ENCODE measurements at regions not wholly inside any gene's neighbourhood (a gene's known extent, or its start where the extent isn't known, plus 50 kb on each side); places are given as distances from the start of the nearest gene placed in this dataset.
"Not testable (repeated sequence)": the region's sequence is repeated elsewhere in the genome, so short reads cannot be mapped to it uniquely, and the experiment has no call there.

- H3K27me3 Mint-ChIP-seq (ENCODE audit: low read depth) = no peaks in the 10 kb centered on the region
- peaks cover 14% of the 10 kb centered on the region for H3K4me1 Mint-ChIP-seq
- H3K9me3 Mint-ChIP-seq = no peaks in the 10 kb centered on the region
- H3K36me3 Mint-ChIP-seq (ENCODE audit: low read depth) = no peaks in the 10 kb centered on the region
- TF ChIP-seq CTCF (IDR thresholded peaks at IDR 0.05; ENCODE audit: unreplicated experiment in 3 of 3) = no peak
- no peak overlapping the region for H3K4me3 Mint-ChIP-seq
- H3K27ac Mint-ChIP-seq = no peak overlapping the region
Observed at GRCh38 chr13:73661066-73661465, 473.1 kb downstream of the KLF12 start.

- H3K36me3 Mint-ChIP-seq (ENCODE audit: low read depth) = no peaks in the 10 kb centered on the region
- H3K9me3 Mint-ChIP-seq = no peaks in the 10 kb centered on the region
- H3K4me1 Mint-ChIP-seq = peaks cover 3% of the 10 kb centered on the region
- no peak for TF ChIP-seq CTCF (IDR thresholded peaks at IDR 0.05; ENCODE audit: unreplicated experiment in 3 of 3)
- H3K4me3 Mint-ChIP-seq = no peak overlapping the region
- H3K27me3 Mint-ChIP-seq (ENCODE audit: low read depth) = no peaks in the 10 kb centered on the region
- no peak overlapping the region for H3K27ac Mint-ChIP-seq
Observed at GRCh38 chr13:73658639-73659038, 475.6 kb downstream of the KLF12 start.

GRCh38 chr13:73657821-73658540 lies 476.2 kb downstream of the KLF12 start:
- Mint-ChIP-seq H3K4me1 (peaks cover 3% of the 10 kb centered on the region), H3K36me3 (ENCODE audit: low read depth) (no peaks in the 10 kb centered on the region), H3K27ac (no peak overlapping the region), H3K4me3 (no peak overlapping the region), H3K9me3 (no peaks in the 10 kb centered on the region), H3K27me3 (ENCODE audit: low read depth) (no peaks in the 10 kb centered on the region)
- no peak for TF ChIP-seq CTCF (IDR thresholded peaks at IDR 0.05; ENCODE audit: unreplicated experiment in 3 of 3)

GRCh38 chr13:73656863-73657262 lies 477.3 kb downstream of the KLF12 start:
- Mint-ChIP-seq H3K9me3 (no peaks in the 10 kb centered on the region), H3K36me3 (ENCODE audit: low read depth) (no peaks in the 10 kb centered on the region), H3K27ac (no peak overlapping the region), H3K27me3 (ENCODE audit: low read depth) (no peaks in the 10 kb centered on the region), H3K4me1 (peaks cover 3% of the 10 kb centered on the region), H3K4me3 (no peak overlapping the region)
- no peak for TF ChIP-seq CTCF (IDR thresholded peaks at IDR 0.05; ENCODE audit: unreplicated experiment in 3 of 3)

- no peak overlapping the region for H3K27ac Mint-ChIP-seq
- H3K4me1 Mint-ChIP-seq = peaks cover 3% of the 10 kb centered on the region
- no peak overlapping the region for H3K4me3 Mint-ChIP-seq
- no peaks in the 10 kb centered on the region for H3K36me3 Mint-ChIP-seq (ENCODE audit: low read depth)
- H3K9me3 Mint-ChIP-seq = peaks cover 6% of the 10 kb centered on the region
- no peaks in the 10 kb centered on the region for H3K27me3 Mint-ChIP-seq (ENCODE audit: low read depth)
- TF ChIP-seq CTCF (IDR thresholded peaks at IDR 0.05; ENCODE audit: unreplicated experiment in 3 of 3) = no peak
Observed at GRCh38 chr13:73653688-73654087, 480.5 kb downstream of the KLF12 start.

- peaks cover 13% of the 10 kb centered on the region for H3K9me3 Mint-ChIP-seq
- TF ChIP-seq CTCF (IDR thresholded peaks at IDR 0.05; ENCODE audit: unreplicated experiment in 3 of 3) = no peak
- no peaks in the 10 kb centered on the region for H3K4me1 Mint-ChIP-seq
- H3K27me3 Mint-ChIP-seq (ENCODE audit: low read depth) = no peaks in the 10 kb centered on the region
- no peak overlapping the region for H3K4me3 Mint-ChIP-seq
- H3K36me3 Mint-ChIP-seq (ENCODE audit: low read depth) = no peaks in the 10 kb centered on the region
- H3K27ac Mint-ChIP-seq = no peak overlapping the region
Observed at GRCh38 chr13:73647417-73647816, 486.8 kb downstream of the KLF12 start.

- H3K4me1 Mint-ChIP-seq = peaks cover 14% of the 10 kb centered on the region
Observed at GRCh38 chr13:73640476-73641179, 493.6 kb downstream of the KLF12 start.

More at GRCh38 chr13:73640476-73641179, 493.6 kb downstream of the KLF12 start:
- H3K36me3 Mint-ChIP-seq (ENCODE audit: low read depth); H3K27me3 Mint-ChIP-seq (ENCODE audit: low read depth); H3K4me3 Mint-ChIP-seq; H3K9me3 Mint-ChIP-seq; H3K27ac Mint-ChIP-seq: not testable (repeated sequence)

All from nephron (organoid).